ENCODE measurements at regions not wholly inside any gene's neighbourhood (a gene's known extent, or its start where the extent isn't known, plus 50 kb on each side); places are given as distances from the start of the nearest gene placed in this dataset.

GRCh38 chr10:80719935-80720334 is 182.2 kb downstream of the SH2D4B start:
- TF ChIP-seq CTCF (conservative IDR thresholded peaks at IDR 0.05) (no peak), EZH2 (IDR thresholded peaks at IDR 0.05; ENCODE audit: low read depth) (no peak)
